ENCODE measurements at regions not wholly inside any gene's neighbourhood (a gene's known extent, or its start where the extent isn't known, plus 50 kb on each side); places are given as distances from the start of the nearest gene placed in this dataset.

DNA sequence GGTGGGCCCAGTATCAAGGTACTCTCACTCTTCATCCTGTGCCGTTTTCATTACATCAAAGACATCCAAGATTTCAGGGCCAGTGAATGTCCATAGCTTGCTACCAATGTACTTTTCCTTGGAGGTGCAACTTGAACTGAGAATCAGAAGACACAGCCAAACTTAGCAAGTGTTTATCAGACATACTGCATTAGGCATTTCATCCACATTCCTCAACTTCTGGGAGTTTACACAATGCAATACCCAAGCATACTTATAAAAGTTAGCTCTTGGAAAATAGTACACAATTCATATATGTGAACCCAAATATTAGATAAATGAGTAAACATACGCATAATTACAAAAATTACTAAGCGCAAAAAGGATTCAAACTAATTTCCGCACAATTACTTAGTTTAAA, 216.3 kb upstream of the RHOBTB1 start:
- no peaks in the 10 kb centered on the region for H3K36me3 ChIP-seq (ENCODE audit: low read depth)
- H3K4me3 ChIP-seq = no peak overlapping the region
- no peaks in the 10 kb centered on the region for H3F3A ChIP-seq (ENCODE audit: insufficient read depth)
- H3K4me2 ChIP-seq (ENCODE audit: unreplicated experiment) = no peak overlapping the region
- no peak overlapping the region for H3K27ac ChIP-seq
- no peak overlapping the region for H2AFZ ChIP-seq
- H3K9me3 ChIP-seq (ENCODE audit: low read depth) = no peaks in the 10 kb centered on the region
- H4K20me1 ChIP-seq (ENCODE audit: insufficient read depth) = no peaks in the 10 kb centered on the region
- H3K9ac ChIP-seq = no peak overlapping the region
- WGBS, 2 experiments (ENCODE audit: low coverage in 1 of 2, low lambda C conversion rate in 2 of 2, missing lambda C conversion rate in 2 of 2) = 90 to 98% methylated on average over 4 of the region's 4 CpGs
- no peaks in the 10 kb centered on the region for H3K79me2 ChIP-seq (ENCODE audit: insufficient read depth)
- no peak for DNase-seq
- no peaks in the 10 kb centered on the region for H3K27me3 ChIP-seq (replicated peaks; ENCODE audit: insufficient read depth)
- H3K9me2 ChIP-seq (ENCODE audit: insufficient read depth) = no peaks in the 10 kb centered on the region
- TF ChIP-seq EZH2 (IDR thresholded peaks at IDR 0.05; ENCODE audit: insufficient read depth, poor library complexity, severe bottlenecking) = no peak
- no peak for TF ChIP-seq EZH2phosphoT487 (IDR thresholded peaks at IDR 0.05; ENCODE audit: insufficient read depth, low read depth)
- in situ Hi-C loops (cut with MboI) = no loop called here
- no peaks in the 10 kb centered on the region for H3K4me1 ChIP-seq (ENCODE audit: insufficient read depth)

DNA sequence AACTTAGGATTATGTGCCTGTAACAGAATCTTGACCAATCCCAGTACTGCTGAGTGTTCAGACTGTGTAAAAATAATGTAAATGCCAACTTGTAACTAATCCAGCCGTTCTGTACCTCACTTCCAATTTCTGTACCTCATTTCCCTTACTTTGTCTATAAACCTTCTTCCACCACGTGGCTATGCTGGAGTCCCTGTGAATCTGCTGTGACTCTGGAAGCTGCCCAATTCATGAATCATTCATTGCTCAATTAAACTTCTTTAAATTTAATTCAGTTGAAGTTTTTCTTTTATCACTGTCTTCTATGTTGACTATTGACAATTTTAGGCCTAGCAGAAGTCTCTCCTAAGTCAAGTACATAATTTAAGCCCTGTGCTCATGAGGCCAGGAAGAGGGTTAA, 215.3 kb upstream of the RHOBTB1 start:
- H3F3A ChIP-seq (ENCODE audit: insufficient read depth) = no peaks in the 10 kb centered on the region
- H3K9me3 ChIP-seq (ENCODE audit: low read depth) = no peaks in the 10 kb centered on the region
- no peaks in the 10 kb centered on the region for H4K20me1 ChIP-seq (ENCODE audit: insufficient read depth)
- no peaks in the 10 kb centered on the region for H3K79me2 ChIP-seq (ENCODE audit: insufficient read depth)
- no peaks in the 10 kb centered on the region for H3K4me1 ChIP-seq (ENCODE audit: insufficient read depth)
- in situ Hi-C loops (cut with MboI) = no loop called here
- peak; percentile 63 for DNase-seq
- H2AFZ ChIP-seq = no peak overlapping the region
- no peak overlapping the region for H3K4me3 ChIP-seq
- H3K4me2 ChIP-seq (ENCODE audit: unreplicated experiment) = no peak overlapping the region
- no peaks in the 10 kb centered on the region for H3K27me3 ChIP-seq (replicated peaks; ENCODE audit: insufficient read depth)
- H3K36me3 ChIP-seq (ENCODE audit: low read depth) = no peaks in the 10 kb centered on the region
- H3K9ac ChIP-seq = no peak overlapping the region
- 4 to 10% methylated on average over 2 of the region's 2 CpGs for WGBS, 2 experiments (ENCODE audit: low coverage in 1 of 2, low lambda C conversion rate in 2 of 2, missing lambda C conversion rate in 2 of 2)
- H3K27ac ChIP-seq = no peak overlapping the region
- no peaks in the 10 kb centered on the region for H3K9me2 ChIP-seq (ENCODE audit: insufficient read depth)
- no peak for TF ChIP-seq EZH2 (IDR thresholded peaks at IDR 0.05; ENCODE audit: insufficient read depth, poor library complexity, severe bottlenecking)
- TF ChIP-seq EZH2phosphoT487 (IDR thresholded peaks at IDR 0.05; ENCODE audit: insufficient read depth, low read depth) = no peak

GRCh38 chr10:61157182-61157581, 213.2 kb upstream of the RHOBTB1 start:
- H3K27ac ChIP-seq = no peak overlapping the region
- H3K36me3 ChIP-seq (ENCODE audit: low read depth) = no peaks in the 10 kb centered on the region
- no peaks in the 10 kb centered on the region for H3K4me1 ChIP-seq (ENCODE audit: insufficient read depth)
- H3K79me2 ChIP-seq (ENCODE audit: insufficient read depth) = no peaks in the 10 kb centered on the region
- TF ChIP-seq EZH2 (IDR thresholded peaks at IDR 0.05; ENCODE audit: insufficient read depth, poor library complexity, severe bottlenecking) (no peak), EZH2phosphoT487 (IDR thresholded peaks at IDR 0.05; ENCODE audit: insufficient read depth, low read depth) (no peak)
- H4K20me1 ChIP-seq (ENCODE audit: insufficient read depth) = no peaks in the 10 kb centered on the region
- H3K9me3 ChIP-seq (ENCODE audit: low read depth) = no peaks in the 10 kb centered on the region
- H3K9me2 ChIP-seq (ENCODE audit: insufficient read depth) = no peaks in the 10 kb centered on the region
- no peak overlapping the region for H3K4me3 ChIP-seq
- H3F3A ChIP-seq (ENCODE audit: insufficient read depth) = no peaks in the 10 kb centered on the region
- no peak overlapping the region for H3K9ac ChIP-seq
- in situ Hi-C loops (cut with MboI) = no loop called here
- H3K27me3 ChIP-seq (replicated peaks; ENCODE audit: insufficient read depth) = no peaks in the 10 kb centered on the region
- WGBS, 2 experiments (ENCODE audit: low coverage in 1 of 2, low lambda C conversion rate in 2 of 2, missing lambda C conversion rate in 2 of 2) = 29 to 34% methylated on average over 8 of the region's 8 CpGs
- no peak overlapping the region for H3K4me2 ChIP-seq (ENCODE audit: unreplicated experiment)
- no peak overlapping the region; the same call in 1 of the 2 replicates for H2AFZ ChIP-seq
- DNase-seq = no peak

DNA sequence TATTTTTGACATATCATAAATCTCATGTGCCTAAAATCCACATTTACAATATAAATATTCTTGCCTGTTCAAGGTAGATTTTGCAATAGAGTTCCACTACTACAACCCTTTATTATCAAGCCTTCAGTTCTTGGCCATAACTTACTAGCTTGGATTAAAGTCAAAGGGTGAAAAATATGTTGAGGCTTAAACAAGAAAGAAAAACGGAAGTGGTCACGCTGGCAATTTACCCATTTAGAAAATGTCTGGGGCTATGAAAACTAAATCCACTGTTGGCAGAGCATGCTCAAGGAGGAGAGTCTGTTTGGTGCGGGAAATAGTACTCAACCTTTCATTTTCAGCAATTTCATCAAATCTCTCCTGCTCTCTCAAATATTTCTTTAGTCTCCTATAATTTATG, 209.8 kb upstream of the RHOBTB1 start:
- WGBS, 2 experiments (ENCODE audit: low coverage in 1 of 2, low lambda C conversion rate in 2 of 2, missing lambda C conversion rate in 2 of 2) = 67 to 69% methylated on average over 3 of the region's 3 CpGs
- no peaks in the 10 kb centered on the region for H3K9me2 ChIP-seq (ENCODE audit: insufficient read depth)
- no peak overlapping the region for H2AFZ ChIP-seq
- H3K27me3 ChIP-seq (replicated peaks; ENCODE audit: insufficient read depth) = no peaks in the 10 kb centered on the region
- H3K9me3 ChIP-seq (ENCODE audit: low read depth) = no peaks in the 10 kb centered on the region
- H3F3A ChIP-seq (ENCODE audit: insufficient read depth) = no peaks in the 10 kb centered on the region
- no peak overlapping the region for H3K4me2 ChIP-seq (ENCODE audit: unreplicated experiment)
- no peaks in the 10 kb centered on the region for H4K20me1 ChIP-seq (ENCODE audit: insufficient read depth)
- H3K4me1 ChIP-seq (ENCODE audit: insufficient read depth) = no peaks in the 10 kb centered on the region
- TF ChIP-seq EZH2 (IDR thresholded peaks at IDR 0.05; ENCODE audit: insufficient read depth, poor library complexity, severe bottlenecking) = no peak
- TF ChIP-seq EZH2phosphoT487 (IDR thresholded peaks at IDR 0.05; ENCODE audit: insufficient read depth, low read depth) = no peak
- in situ Hi-C loops (cut with MboI) = no loop called here
- DNase-seq = no peak
- no peak overlapping the region for H3K27ac ChIP-seq
- H3K79me2 ChIP-seq (ENCODE audit: insufficient read depth) = no peaks in the 10 kb centered on the region
- no peaks in the 10 kb centered on the region for H3K36me3 ChIP-seq (ENCODE audit: low read depth)
- H3K9ac ChIP-seq = no peak overlapping the region
- H3K4me3 ChIP-seq = no peak overlapping the region

GRCh38 chr10:61151059-61151458, 207.1 kb upstream of the RHOBTB1 start:
- Histone ChIP-seq H3K36me3 (ENCODE audit: low read depth) (no peaks in the 10 kb centered on the region), H3K9me3 (ENCODE audit: low read depth) (no peaks in the 10 kb centered on the region), H3K27me3 (replicated peaks; ENCODE audit: insufficient read depth) (no peaks in the 10 kb centered on the region), H2AFZ (no peak overlapping the region), H3K9me2 (ENCODE audit: insufficient read depth) (no peaks in the 10 kb centered on the region), H3K4me2 (ENCODE audit: unreplicated experiment) (no peak overlapping the region), H3K27ac (no peak overlapping the region), H3K79me2 (ENCODE audit: insufficient read depth) (no peaks in the 10 kb centered on the region), H3K4me1 (ENCODE audit: insufficient read depth) (no peaks in the 10 kb centered on the region), H3F3A (ENCODE audit: insufficient read depth) (no peaks in the 10 kb centered on the region), H4K20me1 (ENCODE audit: insufficient read depth) (no peaks in the 10 kb centered on the region), H3K9ac (no peak overlapping the region), H3K4me3 (no peak overlapping the region)
- WGBS, 2 experiments (ENCODE audit: low coverage in 1 of 2, low lambda C conversion rate in 2 of 2, missing lambda C conversion rate in 2 of 2) = 27 to 29% methylated on average over 1 of the region's 1 CpG
- DNase-seq = no peak
- in situ Hi-C loops (cut with MboI) = no loop called here
- TF ChIP-seq EZH2 (IDR thresholded peaks at IDR 0.05; ENCODE audit: insufficient read depth, poor library complexity, severe bottlenecking) = no peak
- TF ChIP-seq EZH2phosphoT487 (IDR thresholded peaks at IDR 0.05; ENCODE audit: insufficient read depth, low read depth) = no peak
